Neural progenitor cell (in vitro differentiated cells): ENCODE measurements at regions not wholly inside any gene's neighbourhood (a gene's known extent, or its start where the extent isn't known, plus 50 kb on each side); places are given as distances from the start of the nearest gene placed in this dataset.

Experiments
- DNase-seq: peaks from one replicate; pipeline ENCODE4 v3.0.0-alpha.2; 2016; ENCODE audit warnings: low spot score
- H2AFZ ChIP-seq: fragments of 200-600 bp; sonication (generic); replicated peaks from 2 replicates; pipeline ENCODE4 v1.6.1; 2016; ENCODE audit warnings: antibody characterized with exemption
- H3F3A ChIP-seq: fragments of 200-600 bp; sonication (generic); 2 replicates; pipeline ENCODE4 v1.6.1; 2016; ENCODE audit warnings: antibody characterized with exemption, low read depth
- H3K27ac ChIP-seq: fragments of 200-600 bp; sonication (generic); 2 replicates; pipeline ENCODE4 v1.5.1; 2016; ENCODE audit warnings: mild to moderate bottlenecking
- H3K27me3 ChIP-seq: fragments of 200-600 bp; sonication (generic); 2 replicates; pipeline ENCODE4 v1.6.1; 2016; ENCODE audit warnings: mild to moderate bottlenecking, moderate library complexity
- H3K36me3 ChIP-seq: fragments of 200-600 bp; sonication (generic); 2 replicates; pipeline ENCODE4 v1.5.1; 2016
- H3K4me1 ChIP-seq: fragments of 200-600 bp; sonication (generic); 2 replicates; pipeline ENCODE4 v1.6.1; 2016; ENCODE audit warnings: mixed run types
- H3K4me2 ChIP-seq: fragments of 200-600 bp; sonication (generic); 2 replicates; pipeline ENCODE4 v1.6.1; 2016
- H3K4me3 ChIP-seq: fragments of 200-600 bp; sonication (generic); 2 replicates; pipeline ENCODE4 v1.5.1; 2016
- H3K79me2 ChIP-seq: fragments of 200-600 bp; sonication (generic); 2 replicates; pipeline ENCODE4 v1.6.1; 2016; ENCODE audit warnings: low read depth
- H3K9ac ChIP-seq: fragments of 200-600 bp; sonication (generic); 2 replicates; pipeline ENCODE4 v1.6.1; 2016
- H3K9me3 ChIP-seq: fragments of 200-600 bp; sonication (generic); 2 replicates; pipeline ENCODE4 v1.5.1; 2016; ENCODE audit warnings: low read depth
- H4K20me1 ChIP-seq: fragments of 200-600 bp; sonication (generic); 2 replicates; pipeline ENCODE4 v1.6.1; 2016; ENCODE audit warnings: low read depth
- H3K27ac Mint-ChIP-seq: 3 replicates; pipeline ENCODE4 v1.8.0; 2021; ENCODE audit warnings: mixed read lengths
- H3K27me3 Mint-ChIP-seq: 2 replicates; pipeline ENCODE4 v1.8.0; 2022; ENCODE audit warnings: low read depth, mild to moderate bottlenecking, inconsistent platforms, moderate library complexity, mixed read lengths; ENCODE audit not compliant: insufficient read depth
- H3K36me3 Mint-ChIP-seq: 3 replicates; pipeline ENCODE4 v1.8.0; 2021; ENCODE audit warnings: mixed read lengths
- H3K4me1 Mint-ChIP-seq: 3 replicates; pipeline ENCODE4 v1.8.0; 2021; ENCODE audit warnings: mixed read lengths
- H3K4me3 Mint-ChIP-seq: 3 replicates; pipeline ENCODE4 v1.8.0; 2021; ENCODE audit warnings: mild to moderate bottlenecking, moderate library complexity, mixed read lengths
- H3K9me3 Mint-ChIP-seq: 3 replicates; pipeline ENCODE4 v1.8.0; 2020; ENCODE audit warnings: mixed read lengths
- CTCF ChIP-seq: fragments of 200-600 bp; sonication (generic); IDR thresholded peaks from 2 replicates; pipeline ENCODE4 v1.5.1; 2017; ENCODE audit warnings: antibody characterized with exemption, mild to moderate bottlenecking
- EZH2 ChIP-seq: fragments of 200-600 bp; sonication (generic); IDR thresholded peaks from 2 replicates; pipeline ENCODE4 v1.6.1; 2017; ENCODE audit warnings: antibody characterized with exemption, mild to moderate bottlenecking, moderate library complexity
- EZH2phosphoT487 ChIP-seq: fragments of 200-600 bp; sonication (generic); IDR thresholded peaks from 2 replicates; pipeline ENCODE4 v1.6.1; 2017; ENCODE audit warnings: antibody characterized with exemption

DNA sequence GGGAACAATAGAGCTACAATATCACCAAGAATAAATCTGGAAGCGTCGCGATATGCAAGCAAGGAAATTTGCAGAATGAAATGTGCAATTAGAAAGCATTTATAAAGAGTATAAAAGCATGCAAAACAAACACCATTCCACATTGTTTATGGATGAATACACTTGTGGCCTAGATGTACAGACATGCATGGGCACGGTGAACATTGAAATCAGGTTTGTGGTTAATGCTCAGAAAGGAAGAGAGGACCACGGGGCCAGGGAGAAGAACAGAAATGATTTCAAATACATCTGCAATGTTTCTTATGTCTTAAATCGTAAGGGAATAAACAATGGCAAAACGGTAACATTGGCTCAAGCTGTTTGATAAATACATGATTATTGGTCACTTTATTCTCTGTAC lies 235.9 kb downstream of the FOXL1 start:
- Histone ChIP-seq H3K27ac (no peak overlapping the region), H3F3A (no peaks in the 10 kb centered on the region), H3K4me1 (peaks cover 5% of the 10 kb centered on the region), H3K79me2 (no peaks in the 10 kb centered on the region), H3K9me3 (no peaks in the 10 kb centered on the region), H3K4me3 (no peak overlapping the region), H4K20me1 (no peaks in the 10 kb centered on the region), H3K27me3 (no peaks in the 10 kb centered on the region), H3K4me2 (no peak overlapping the region), H2AFZ (no peak overlapping the region), H3K36me3 (no peaks in the 10 kb centered on the region), H3K9ac (no peak overlapping the region)
- TF ChIP-seq CTCF (no peak), EZH2phosphoT487 (no peak), EZH2 (no peak)
- H3K27ac Mint-ChIP-seq: no peak overlapping the region
- no peaks in the 10 kb centered on the region for H3K9me3 Mint-ChIP-seq
- peaks cover 12% of the 10 kb centered on the region for H3K27me3 Mint-ChIP-seq
- DNase-seq: no peak
- H3K4me3 Mint-ChIP-seq: no peak overlapping the region
- H3K36me3 Mint-ChIP-seq: no peaks in the 10 kb centered on the region
- peaks cover 6% of the 10 kb centered on the region for H3K4me1 Mint-ChIP-seq

GRCh38 chr16:86816930-86817625 lies 238.7 kb downstream of the FOXL1 start:
- no peaks in the 10 kb centered on the region for H3K9me3 Mint-ChIP-seq
- no peaks in the 10 kb centered on the region for H3K9me3 ChIP-seq
- no peak overlapping the region for H3K9ac ChIP-seq
- no peak for DNase-seq
- H3F3A ChIP-seq: no peaks in the 10 kb centered on the region
- H3K27ac ChIP-seq: no peak overlapping the region
- no peak overlapping the region for H3K4me3 ChIP-seq
- H3K36me3 Mint-ChIP-seq: no peaks in the 10 kb centered on the region
- TF ChIP-seq EZH2 (no peak), EZH2phosphoT487 (no peak)
- no peak overlapping the region for H3K4me2 ChIP-seq
- no peak overlapping the region for H3K27ac Mint-ChIP-seq
- no peaks in the 10 kb centered on the region for H3K36me3 ChIP-seq
- H3K27me3 Mint-ChIP-seq: peaks cover 12% of the 10 kb centered on the region
- no peaks in the 10 kb centered on the region for H3K79me2 ChIP-seq
- no peak overlapping the region for H3K4me3 Mint-ChIP-seq
- no peak overlapping the region for H2AFZ ChIP-seq
- H3K27me3 ChIP-seq: no peaks in the 10 kb centered on the region
- no peaks in the 10 kb centered on the region for H4K20me1 ChIP-seq
- H3K4me1 Mint-ChIP-seq: peaks cover 6% of the 10 kb centered on the region
- H3K4me1 ChIP-seq: peaks cover 5% of the 10 kb centered on the region

DNA sequence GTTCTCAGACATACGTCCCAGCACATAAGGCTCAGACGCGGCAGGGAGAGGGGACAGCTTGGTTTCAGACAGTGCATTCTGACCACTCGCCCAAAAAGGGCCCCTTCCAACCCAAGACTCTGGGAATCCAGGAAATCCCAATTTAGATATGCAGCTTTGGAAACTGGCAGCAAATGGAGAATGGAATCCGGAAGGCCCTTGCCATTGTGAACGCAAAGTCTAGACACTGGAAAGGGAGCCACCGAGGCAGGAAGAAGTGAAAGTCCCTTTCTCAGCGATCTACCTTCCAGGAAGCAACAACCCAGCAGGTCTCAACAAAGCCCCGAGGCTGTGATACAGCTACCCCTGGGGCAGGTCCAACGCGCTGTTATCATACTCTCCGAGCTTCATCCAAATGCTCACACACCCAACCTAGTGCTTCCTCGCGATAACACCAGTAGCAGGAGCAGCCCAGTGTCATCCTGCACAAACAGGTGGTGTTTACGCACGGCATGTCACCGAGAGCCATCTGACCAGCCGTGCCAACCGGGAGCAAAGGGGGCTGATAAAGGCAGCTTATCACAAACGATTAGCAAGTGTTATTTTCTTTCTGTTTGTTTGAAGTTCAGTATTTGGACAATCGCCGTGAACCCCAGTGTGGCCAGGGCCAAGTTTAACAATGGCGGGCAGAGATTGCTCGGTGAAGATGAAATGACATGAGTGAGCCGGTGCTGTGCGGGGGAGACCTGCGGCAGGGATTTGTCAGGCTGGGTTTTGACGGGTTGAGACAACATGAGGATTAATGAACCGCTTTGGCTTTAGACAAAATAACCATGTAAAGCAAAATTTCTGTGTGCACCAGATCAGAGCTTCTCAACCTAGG lies 240.6 kb downstream of the FOXL1 start:
- H3K79me2 ChIP-seq: no peaks in the 10 kb centered on the region
- H3K4me3 ChIP-seq: no peak overlapping the region
- no peaks in the 10 kb centered on the region for H3K27me3 ChIP-seq
- no peaks in the 10 kb centered on the region for H3K36me3 Mint-ChIP-seq
- H3K9me3 Mint-ChIP-seq: no peaks in the 10 kb centered on the region
- H3F3A ChIP-seq: no peaks in the 10 kb centered on the region
- no peak overlapping the region for H3K4me2 ChIP-seq
- no peak overlapping the region for H3K27ac Mint-ChIP-seq
- peaks cover 5% of the 10 kb centered on the region for H3K4me1 ChIP-seq
- H3K4me3 Mint-ChIP-seq: no peak overlapping the region
- TF ChIP-seq CTCF (no peak), EZH2 (no peak), EZH2phosphoT487 (no peak)
- no peaks in the 10 kb centered on the region for H4K20me1 ChIP-seq
- H3K4me1 Mint-ChIP-seq: peaks cover 6% of the 10 kb centered on the region
- no peaks in the 10 kb centered on the region for H3K36me3 ChIP-seq
- H3K9me3 ChIP-seq: no peaks in the 10 kb centered on the region
- peaks cover 17% of the 10 kb centered on the region for H3K27me3 Mint-ChIP-seq
- H3K9ac ChIP-seq: no peak overlapping the region
- no peak overlapping the region for H2AFZ ChIP-seq
- no peak overlapping the region for H3K27ac ChIP-seq
- no peak for DNase-seq

- no peaks in the 10 kb centered on the region for H3K36me3 Mint-ChIP-seq
- no peak overlapping the region for H3K4me3 Mint-ChIP-seq
- peaks cover 17% of the 10 kb centered on the region for H3K27me3 Mint-ChIP-seq
- H3K9ac ChIP-seq: no peak overlapping the region
- H3K79me2 ChIP-seq: no peaks in the 10 kb centered on the region
- no peaks in the 10 kb centered on the region for H4K20me1 ChIP-seq
- no peaks in the 10 kb centered on the region for H3K27me3 ChIP-seq
- no peak overlapping the region for H2AFZ ChIP-seq
- DNase-seq: no peak
- TF ChIP-seq CTCF: peak; percentile 22
- no peak for TF ChIP-seq EZH2
- H3K9me3 Mint-ChIP-seq: no peaks in the 10 kb centered on the region
- H3K27ac Mint-ChIP-seq: no peak overlapping the region
- no peak overlapping the region for H3K4me2 ChIP-seq
- H3K27ac ChIP-seq: no peak overlapping the region
- H3F3A ChIP-seq: no peaks in the 10 kb centered on the region
- H3K4me3 ChIP-seq: no peak overlapping the region
- peaks cover 6% of the 10 kb centered on the region for H3K4me1 Mint-ChIP-seq
- no peaks in the 10 kb centered on the region for H3K36me3 ChIP-seq
- peaks cover 5% of the 10 kb centered on the region for H3K4me1 ChIP-seq
- H3K9me3 ChIP-seq: no peaks in the 10 kb centered on the region
Measured at GRCh38 chr16:86819533-86819892, 241.2 kb downstream of the FOXL1 start.
